ENCODE measurements at regions not wholly inside any gene's neighbourhood (a gene's known extent, or its start where the extent isn't known, plus 50 kb on each side); places are given as distances from the start of the nearest gene placed in this dataset.

GRCh38 chr18:78693429-78693828 is 286.2 kb upstream of the SALL3 start:
- DNase-seq: no peak

GRCh38 chr18:78696698-78697435 is 282.8 kb upstream of the SALL3 start:
- DNase-seq: no peak

GRCh38 chr18:78697446-78697845 is 282.2 kb upstream of the SALL3 start:
- no peak for DNase-seq

- no peak for DNase-seq
Measured at GRCh38 chr18:78698914-78699313, 280.7 kb upstream of the SALL3 start.

- DNase-seq: no peak
Measured at GRCh38 chr18:78699499-78699898, 280.1 kb upstream of the SALL3 start.

GRCh38 chr18:78701771-78702396 is 277.7 kb upstream of the SALL3 start:
- DNase-seq: no peak

GRCh38 chr18:78703291-78703690 is 276.3 kb upstream of the SALL3 start:
- no peak for DNase-seq

- DNase-seq: no peak
Measured at GRCh38 chr18:78704971-78705461, 274.6 kb upstream of the SALL3 start.

- no peak for DNase-seq
Measured at GRCh38 chr18:78709261-78709809, 270.3 kb upstream of the SALL3 start.

GRCh38 chr18:78711316-78711715 is 268.3 kb upstream of the SALL3 start:
- no peak for DNase-seq

GRCh38 chr18:78711971-78712370 is 267.6 kb upstream of the SALL3 start:
- no peak for DNase-seq

GRCh38 chr18:78713069-78713468 is 266.5 kb upstream of the SALL3 start:
- peak; percentile 1 for DNase-seq

GRCh38 chr18:78713726-78714125 is 265.9 kb upstream of the SALL3 start:
- no peak for DNase-seq

GRCh38 chr18:78716022-78716421 is 263.6 kb upstream of the SALL3 start:
- no peak for DNase-seq

- no peak for DNase-seq
Measured at GRCh38 chr18:78716581-78716980, 263.0 kb upstream of the SALL3 start.

- no peak for DNase-seq
Measured at GRCh38 chr18:78717051-78717765, 262.4 kb upstream of the SALL3 start.

GRCh38 chr18:78717766-78718150 is 261.9 kb upstream of the SALL3 start:
- no peak for DNase-seq

GRCh38 chr18:78719821-78720220 is 259.8 kb upstream of the SALL3 start:
- DNase-seq: no peak

GRCh38 chr18:78720456-78721237 is 259.0 kb upstream of the SALL3 start:
- no peak for DNase-seq

GRCh38 chr18:78721238-78721875 is 258.3 kb upstream of the SALL3 start:
- no peak for DNase-seq

- DNase-seq: no peak
Measured at GRCh38 chr18:78721981-78722380, 257.6 kb upstream of the SALL3 start.

- no peak for DNase-seq
Measured at GRCh38 chr18:78722386-78722785, 257.2 kb upstream of the SALL3 start.
